ENCODE measurements at regions not wholly inside any gene's neighbourhood (a gene's known extent, or its start where the extent isn't known, plus 50 kb on each side); places are given as distances from the start of the nearest gene placed in this dataset.

- DNase-seq (ENCODE audit: low read depth): no peak
Observed at GRCh38 chr2:239586651-239587310, 186.0 kb upstream of the HDAC4 start.

GRCh38 chr2:239585422-239585821 is 184.6 kb upstream of the HDAC4 start:
- no peak for DNase-seq (ENCODE audit: low read depth)

DNA sequence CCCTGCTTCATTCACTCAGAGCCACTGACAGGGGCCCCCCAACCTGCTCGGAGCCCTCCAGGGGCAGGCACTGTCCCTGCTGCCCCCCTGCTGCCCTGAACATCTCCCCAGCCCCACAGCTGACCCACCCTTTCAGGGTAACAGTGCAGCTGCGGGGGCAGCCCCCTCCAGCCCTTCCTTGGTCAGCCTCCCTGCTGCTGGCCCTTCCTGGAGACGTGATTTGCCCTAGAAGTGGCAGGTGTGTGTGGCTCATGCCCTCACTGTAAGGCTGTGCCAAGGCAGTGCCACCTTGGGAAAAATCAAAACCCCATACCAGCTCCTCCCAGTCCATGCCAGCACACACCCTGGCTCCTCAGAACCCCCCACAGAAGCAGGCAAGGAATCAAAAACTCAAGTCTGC is 184.2 kb upstream of the HDAC4 start:
- DNase-seq (ENCODE audit: low read depth): no peak

DNA sequence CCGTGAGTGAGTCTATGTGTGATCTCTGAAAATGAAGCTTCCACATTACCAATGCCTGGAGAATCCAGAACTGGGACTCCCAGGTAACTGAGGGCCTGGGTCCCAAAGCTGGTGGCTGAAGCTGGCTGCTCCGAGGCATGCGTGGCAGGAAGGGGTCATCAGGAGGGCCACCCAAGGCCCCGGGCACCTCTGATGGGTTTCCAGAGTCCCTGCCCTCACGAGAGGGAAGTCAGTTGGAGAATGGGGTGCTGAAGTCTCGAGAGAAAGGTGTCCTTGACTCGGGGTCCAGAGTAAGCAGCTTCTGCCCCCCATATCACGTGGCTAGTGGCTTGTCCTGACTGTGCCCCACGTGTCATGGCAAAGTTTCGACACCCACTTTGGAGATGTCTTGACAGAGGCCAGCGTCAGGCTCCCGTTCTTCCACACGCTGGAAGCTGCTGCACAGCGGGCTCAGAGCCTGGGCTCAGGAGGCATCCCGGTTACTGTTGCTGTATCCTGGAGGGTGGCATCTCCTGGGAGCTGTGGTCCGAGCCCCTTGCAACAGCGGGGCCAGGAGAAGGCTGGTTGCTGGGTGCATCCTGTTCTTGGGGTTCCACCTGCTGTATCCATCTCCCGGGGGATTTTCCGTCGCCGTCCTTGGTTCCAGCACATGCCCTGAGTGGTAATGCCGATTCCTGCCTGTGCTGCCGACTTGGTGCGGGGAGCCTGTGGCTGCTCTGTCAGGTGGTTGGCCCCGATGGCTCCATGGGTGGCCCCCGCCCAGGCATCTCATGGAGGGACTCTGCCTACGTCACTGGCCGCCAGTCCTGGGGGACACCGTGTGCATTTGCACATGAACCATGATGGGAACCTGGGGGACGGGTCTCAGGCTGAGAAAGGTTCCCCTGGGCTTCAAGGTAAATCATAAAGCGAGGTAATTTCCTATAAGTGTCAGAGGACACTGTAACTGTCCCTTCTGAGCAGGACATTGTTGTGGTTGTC is 183.3 kb upstream of the HDAC4 start:
- DNase-seq (ENCODE audit: low read depth): no peak

- DNase-seq (ENCODE audit: low read depth): no peak
Observed at GRCh38 chr2:239583171-239583878, 182.5 kb upstream of the HDAC4 start.

DNA sequence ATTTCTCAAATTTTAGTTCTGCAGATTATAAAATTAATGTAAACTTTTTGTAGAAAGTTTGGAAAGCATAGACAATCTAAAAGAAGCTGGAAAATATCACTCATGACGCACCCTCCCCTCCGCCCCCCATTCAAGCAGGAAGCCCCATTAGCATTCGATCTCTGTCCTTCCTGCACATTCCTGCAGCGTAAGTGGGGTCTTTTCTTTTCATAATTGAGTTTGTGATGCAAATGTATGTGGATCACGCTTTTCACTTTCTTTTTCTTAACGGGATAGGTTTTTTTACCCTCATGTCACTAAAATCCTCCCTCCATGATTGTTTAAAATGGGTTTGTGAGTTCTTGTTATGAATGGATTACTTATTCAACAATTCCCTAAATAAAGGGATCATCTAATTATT is 181.7 kb upstream of the HDAC4 start:
- no peak for DNase-seq (ENCODE audit: low read depth)

DNA sequence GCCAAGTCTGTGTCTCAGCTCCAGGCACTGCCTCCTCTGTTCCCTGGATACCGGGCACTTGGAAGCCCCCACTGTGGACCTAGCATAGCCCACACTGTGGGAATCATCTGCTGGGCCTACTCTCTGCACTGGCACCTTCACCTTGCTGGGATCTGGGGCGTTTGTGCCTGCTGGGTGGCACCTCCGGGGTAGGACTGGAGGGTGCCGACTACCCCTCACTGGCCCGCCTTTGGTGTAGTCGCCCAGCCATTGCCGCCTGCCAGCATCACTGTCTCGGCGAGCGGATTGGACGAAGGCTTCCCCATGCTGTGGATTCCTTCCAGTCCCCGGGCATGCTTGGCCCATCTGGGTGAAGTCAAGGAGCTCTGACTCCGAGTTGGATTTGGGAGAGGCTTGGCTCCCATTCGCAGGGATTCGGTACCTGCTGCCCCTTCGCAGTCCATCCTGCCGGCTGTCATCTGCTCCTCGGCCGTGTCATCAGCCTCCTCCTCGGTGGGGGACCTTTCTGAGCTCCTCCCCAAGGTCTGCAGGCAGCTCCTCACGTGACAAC is 180.6 kb upstream of the HDAC4 start:
- DNase-seq (ENCODE audit: low read depth): no peak

- no peak for DNase-seq (ENCODE audit: low read depth)
Observed at GRCh38 chr2:239580199-239580527, 179.3 kb upstream of the HDAC4 start.

GRCh38 chr2:239579524-239580198 is 178.8 kb upstream of the HDAC4 start:
- no peak for DNase-seq (ENCODE audit: low read depth)

DNA sequence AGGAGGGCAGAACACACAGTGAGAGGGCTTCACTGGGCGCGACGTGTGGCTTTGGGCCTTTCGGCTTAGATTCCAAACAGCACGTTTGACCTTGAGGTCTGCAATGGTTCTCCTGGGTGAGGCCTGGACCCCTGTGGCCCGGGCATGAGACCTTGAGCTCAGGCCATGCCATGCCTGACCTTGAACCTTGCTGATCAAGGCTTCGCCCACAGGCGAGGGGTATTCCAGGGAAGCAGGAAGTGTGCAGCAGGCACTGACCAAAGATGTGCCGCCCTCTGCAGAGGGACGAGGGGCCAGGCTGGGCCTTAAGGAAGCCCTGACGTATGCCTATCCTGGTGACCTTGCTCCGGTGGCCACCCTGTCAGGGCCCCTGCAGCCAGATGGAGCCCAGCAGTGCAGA is 178.3 kb upstream of the HDAC4 start:
- no peak for DNase-seq (ENCODE audit: low read depth)

GRCh38 chr2:239578381-239578780 is 177.6 kb upstream of the HDAC4 start:
- no peak for DNase-seq (ENCODE audit: low read depth)

DNA sequence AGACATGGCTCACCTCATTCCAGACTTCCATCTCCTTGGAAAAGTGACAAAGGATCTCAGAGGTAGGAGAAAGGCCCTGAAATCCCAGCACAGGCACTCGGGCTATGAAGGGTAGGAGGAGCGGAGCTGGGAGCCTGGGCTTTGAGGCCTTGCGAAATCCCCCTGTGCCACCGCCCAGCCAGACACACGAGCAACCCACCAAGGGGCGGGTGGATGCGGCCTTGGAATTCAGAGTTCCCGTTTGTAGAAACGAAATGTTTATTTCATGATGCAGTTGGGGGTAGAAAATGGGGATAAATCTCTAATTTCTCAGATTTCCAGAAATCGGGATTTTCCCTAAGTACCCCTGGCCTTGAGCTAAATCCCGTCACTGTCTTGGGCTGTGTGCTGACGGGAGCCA is 177.1 kb upstream of the HDAC4 start:
- no peak for DNase-seq (ENCODE audit: low read depth)

DNA sequence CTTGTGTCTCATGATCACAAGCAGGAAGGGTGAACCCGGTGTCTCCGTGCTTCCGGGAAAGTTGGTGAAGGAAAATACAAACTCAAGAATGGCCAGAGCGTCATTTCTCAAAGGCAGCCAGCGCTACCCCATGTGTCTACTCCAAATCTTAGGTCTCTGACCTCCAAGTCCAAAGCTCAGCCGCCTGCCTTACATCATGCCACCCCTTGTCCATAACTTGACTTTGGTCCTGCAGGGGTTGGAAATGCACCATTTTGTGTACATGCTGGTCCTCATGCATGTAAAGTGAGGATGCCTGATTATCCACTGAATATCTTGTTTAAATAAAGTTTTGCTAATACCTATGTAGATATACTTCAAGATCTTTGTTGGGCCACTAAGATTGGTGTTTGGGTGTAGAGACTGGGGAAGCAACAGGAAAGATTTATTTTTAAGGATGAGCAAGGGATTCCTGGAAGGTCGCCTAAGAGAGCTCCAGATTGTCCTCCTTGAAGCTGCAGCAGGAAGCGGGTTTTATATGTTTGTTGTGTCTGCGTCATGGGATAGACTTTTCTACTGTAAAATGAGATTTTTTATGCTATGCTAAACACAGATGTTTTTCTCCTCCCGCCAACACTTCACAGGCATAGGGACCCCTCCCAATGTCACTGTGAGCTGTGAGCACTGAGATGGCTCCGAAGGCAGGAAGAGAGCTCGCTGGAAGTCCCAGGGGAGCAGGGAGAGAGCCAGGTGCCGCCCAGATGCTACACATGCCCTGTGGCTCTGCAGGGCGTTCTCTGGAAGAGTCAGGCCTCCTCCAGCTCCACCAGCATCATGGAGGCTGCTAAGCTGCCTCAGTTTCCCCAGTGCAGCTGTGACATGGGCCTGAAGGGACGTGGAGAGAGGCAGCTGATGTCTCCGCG is 176.2 kb upstream of the HDAC4 start:
- DNase-seq (ENCODE audit: low read depth): no peak

DNA sequence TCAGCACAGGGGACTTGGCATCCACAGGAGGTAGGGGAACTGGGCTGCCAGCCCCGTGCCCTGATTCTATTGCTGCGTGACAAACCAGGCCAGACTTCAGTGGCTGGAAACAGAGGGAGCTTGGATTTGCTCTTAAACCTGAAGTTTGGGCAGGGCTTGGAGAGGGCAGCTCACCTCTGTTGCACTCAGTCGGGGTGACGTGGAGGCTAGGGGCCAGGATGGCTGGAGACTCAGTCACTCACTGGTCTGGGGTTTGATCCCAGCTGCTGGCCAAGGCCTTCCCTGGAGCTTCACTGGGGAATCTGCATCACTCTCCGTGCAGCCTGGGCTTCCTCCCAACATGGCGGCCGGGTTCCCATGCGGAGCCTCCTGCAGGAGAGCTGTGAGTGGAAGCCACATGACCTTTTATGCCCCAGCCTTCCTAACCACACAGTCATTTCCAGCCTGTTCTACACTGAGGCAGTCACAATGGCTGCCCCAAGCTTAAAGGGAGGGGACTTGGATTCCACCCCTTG is 175.2 kb upstream of the HDAC4 start:
- no peak for DNase-seq (ENCODE audit: low read depth)

- no peak for DNase-seq (ENCODE audit: low read depth)
Observed at GRCh38 chr2:239574434-239575156, 173.8 kb upstream of the HDAC4 start.

DNA sequence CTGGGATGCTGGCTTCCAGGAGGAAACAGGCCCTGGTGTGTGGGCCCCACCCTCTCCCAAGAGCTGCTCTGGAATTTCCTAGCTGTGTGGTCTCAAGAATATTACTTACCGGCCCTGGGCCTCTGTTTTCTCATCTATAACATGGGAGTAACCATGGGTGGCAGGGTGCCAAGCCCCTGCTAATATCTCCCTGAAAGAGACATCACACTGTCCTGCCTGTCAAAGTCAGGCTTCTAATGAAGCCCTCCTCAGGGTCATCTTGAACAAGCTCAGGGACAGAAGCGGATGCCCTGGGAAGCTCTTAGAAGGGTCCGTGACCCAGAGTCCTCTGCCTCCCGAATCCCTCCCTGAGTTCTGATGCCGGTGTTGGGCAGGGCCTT is 173.2 kb upstream of the HDAC4 start:
- no peak for DNase-seq (ENCODE audit: low read depth)

- DNase-seq (ENCODE audit: low read depth): no peak
Observed at GRCh38 chr2:239570971-239571520, 170.2 kb upstream of the HDAC4 start.

DNA sequence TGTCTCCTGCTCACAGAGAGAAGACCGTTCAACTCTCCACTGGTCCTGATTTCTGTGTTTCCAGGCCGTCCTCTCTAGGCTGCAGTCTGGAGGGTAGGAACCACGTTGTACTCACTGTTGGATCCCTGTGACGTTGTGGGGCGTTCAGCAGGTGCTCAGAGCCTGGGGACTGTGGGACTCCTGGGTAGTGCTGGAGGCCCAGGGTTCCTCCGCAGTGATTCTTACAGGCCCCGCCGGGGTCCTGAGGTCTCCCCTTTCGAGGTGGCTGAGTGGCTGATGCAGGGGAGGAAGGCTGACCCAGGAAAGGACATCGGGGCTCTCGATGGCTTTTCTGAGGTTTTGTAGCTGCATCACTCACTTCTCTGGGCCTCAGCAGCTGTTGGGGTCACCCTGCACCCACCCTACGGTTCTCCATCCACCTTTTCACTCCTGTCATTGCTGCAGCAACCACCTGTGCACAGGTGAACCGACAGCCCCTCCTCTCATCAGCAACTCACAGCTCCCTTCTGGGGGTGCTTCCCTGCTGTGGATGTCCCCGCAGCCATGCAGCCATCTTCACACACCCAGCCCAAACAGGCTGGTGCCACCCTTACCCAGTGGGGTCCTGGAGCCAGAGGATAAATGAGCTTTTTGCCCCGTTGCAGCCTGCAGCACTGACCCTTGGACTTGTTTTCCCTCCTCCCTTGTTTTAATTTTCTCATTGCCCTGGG is 169.6 kb upstream of the HDAC4 start:
- no peak for DNase-seq (ENCODE audit: low read depth)

Data from activated T-cell treated with anti-CD3 and anti-CD28 coated beads for 48 hours (primary cell).